ENCODE measurements at regions not wholly inside any gene's neighbourhood (a gene's known extent, or its start where the extent isn't known, plus 50 kb on each side); places are given as distances from the start of the nearest gene placed in this dataset.

DNA sequence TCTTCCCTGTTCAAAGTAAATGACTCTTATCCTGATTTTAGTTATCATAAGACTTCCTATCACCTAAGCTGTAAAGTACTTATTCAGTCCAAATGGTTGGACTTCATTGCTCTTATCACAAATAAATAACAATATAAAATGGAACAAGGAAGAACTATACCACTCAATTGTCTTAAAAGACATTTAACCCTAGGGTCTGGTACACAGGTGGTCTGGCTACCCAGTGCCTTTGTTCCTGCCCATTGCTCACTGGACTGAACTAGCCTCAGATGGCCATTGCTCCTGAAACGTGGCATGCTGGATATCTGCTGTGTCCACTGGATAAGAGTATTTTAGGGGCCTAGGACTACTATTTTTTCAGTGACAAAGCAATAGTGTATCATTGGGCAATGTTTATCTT lies 574.3 kb upstream of the CA10 start:
- Histone ChIP-seq H3K27me3 (ENCODE audit: insufficient read depth) (no peaks in the 10 kb centered on the region), H3K27ac (ENCODE audit: low read depth in 2 of 2, low read length in 1 of 2) (no peak overlapping the region), H2AFZ (ENCODE audit: low read depth) (no peak overlapping the region), H3K36me3 (replicated peaks in 1 of 2; ENCODE audit: control insufficient read depth in 1 of 2, insufficient read depth in 2 of 2, low read length in 1 of 2) (no peaks in the 10 kb centered on the region), H4K20me1 (ENCODE audit: insufficient read depth) (no peaks in the 10 kb centered on the region), H3F3A (replicated peaks; ENCODE audit: insufficient read depth) (no peaks in the 10 kb centered on the region), H3K9me2 (no peaks in the 10 kb centered on the region), H3K9me3 (no peaks in the 10 kb centered on the region), H3K9ac (no peak overlapping the region), H3K4me2 (no peak overlapping the region), H3K4me3 (ENCODE audit: low read depth in 2 of 2, low read length in 1 of 2) (no peak overlapping the region), H3K79me2 (ENCODE audit: insufficient read depth) (no peaks in the 10 kb centered on the region), H3K4me1 (ENCODE audit: control insufficient read depth in 1 of 2, insufficient read depth in 2 of 2, low read depth in 1 of 2, low read length in 1 of 2) (no peaks in the 10 kb centered on the region; a peak in 1 of 4 replicates)
- WGBS (ENCODE audit: low lambda C conversion rate), result 0% methylated on average over 1 of the region's 1 CpG
- ChIA-PET POLR2A (no interaction called here), CTCF (no interaction called here)
- DNase-seq, result no peak
- no peak for TF ChIP-seq JUND (IDR thresholded peaks at IDR 0.05)
- no peak for TF ChIP-seq RFX5 (IDR thresholded peaks at IDR 0.05; ENCODE audit: low read length)
- TF ChIP-seq SIN3A (IDR thresholded peaks at IDR 0.05; ENCODE audit: borderline replicate concordance, low read depth, low read length), result no peak
- TF ChIP-seq NRF1 (IDR thresholded peaks at IDR 0.05; ENCODE audit: low read depth, low read length), result no peak
- no peak for TF ChIP-seq TCF12 (IDR thresholded peaks at IDR 0.05)
- TF ChIP-seq, protein P1, sequence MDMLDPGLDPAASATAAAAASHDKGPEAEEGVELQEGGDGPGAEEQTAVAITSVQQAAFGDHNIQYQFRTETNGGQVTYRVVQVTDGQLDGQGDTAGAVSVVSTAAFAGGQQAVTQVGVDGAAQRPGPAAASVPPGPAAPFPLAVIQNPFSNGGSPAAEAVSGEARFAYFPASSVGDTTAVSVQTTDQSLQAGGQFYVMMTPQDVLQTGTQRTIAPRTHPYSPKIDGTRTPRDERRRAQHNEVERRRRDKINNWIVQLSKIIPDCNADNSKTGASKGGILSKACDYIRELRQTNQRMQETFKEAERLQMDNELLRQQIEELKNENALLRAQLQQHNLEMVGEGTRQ (IDR thresholded peaks at IDR 0.05; ENCODE audit: borderline replicate concordance, low read depth, low read length), result no peak
- TF ChIP-seq TAF1 (IDR thresholded peaks at IDR 0.05; ENCODE audit: borderline replicate concordance, low read depth, low read length), result no peak
- TF ChIP-seq MXI1 (IDR thresholded peaks at IDR 0.05; ENCODE audit: low read depth, low read length), result no peak
- TF ChIP-seq, protein P2, sequence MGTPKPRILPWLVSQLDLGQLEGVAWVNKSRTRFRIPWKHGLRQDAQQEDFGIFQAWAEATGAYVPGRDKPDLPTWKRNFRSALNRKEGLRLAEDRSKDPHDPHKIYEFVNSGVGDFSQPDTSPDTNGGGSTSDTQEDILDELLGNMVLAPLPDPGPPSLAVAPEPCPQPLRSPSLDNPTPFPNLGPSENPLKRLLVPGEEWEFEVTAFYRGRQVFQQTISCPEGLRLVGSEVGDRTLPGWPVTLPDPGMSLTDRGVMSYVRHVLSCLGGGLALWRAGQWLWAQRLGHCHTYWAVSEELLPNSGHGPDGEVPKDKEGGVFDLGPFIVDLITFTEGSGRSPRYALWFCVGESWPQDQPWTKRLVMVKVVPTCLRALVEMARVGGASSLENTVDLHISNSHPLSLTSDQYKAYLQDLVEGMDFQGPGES (IDR thresholded peaks at IDR 0.05; ENCODE audit: low read depth, low read length), result no peak
- no peak for TF ChIP-seq RCOR1 (IDR thresholded peaks at IDR 0.05; ENCODE audit: low read length)
- no peak for TF ChIP-seq NFIC (IDR thresholded peaks at IDR 0.05; ENCODE audit: borderline replicate concordance)
- no peak for TF ChIP-seq TEAD4 (IDR thresholded peaks at IDR 0.05; ENCODE audit: borderline replicate concordance, insufficient read depth)

DNA sequence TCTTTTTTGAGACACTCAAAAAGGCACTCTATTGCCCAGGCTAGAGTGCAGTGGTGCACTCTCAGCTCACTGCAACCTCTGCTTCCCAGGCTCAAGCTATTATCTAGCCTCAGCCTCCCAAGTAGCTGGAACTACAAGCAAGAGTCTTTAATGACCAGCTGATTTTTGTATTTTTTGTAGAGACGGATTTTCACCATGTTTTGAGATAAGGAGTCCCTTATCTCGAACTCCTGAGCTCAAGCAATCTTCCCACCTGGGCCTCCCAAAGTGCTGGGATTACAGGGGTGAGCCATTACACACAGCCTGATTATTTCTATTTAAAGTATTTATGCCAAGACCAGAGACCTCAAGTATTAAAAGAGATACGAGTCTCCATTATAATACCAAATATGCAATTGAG lies 566.1 kb upstream of the CA10 start:
- Histone ChIP-seq H3K27ac (ENCODE audit: low read depth in 2 of 2, low read length in 1 of 2) (no peak overlapping the region), H3K79me2 (ENCODE audit: insufficient read depth) (no peaks in the 10 kb centered on the region), H2AFZ (ENCODE audit: low read depth) (no peak overlapping the region), H3K9me3 (0 out of 2 replicates have a peak, but pooled peaks cover 5% of the 10 kb centered on the region), H3F3A (replicated peaks; ENCODE audit: insufficient read depth) (no peaks in the 10 kb centered on the region), H3K4me3 (ENCODE audit: low read depth in 2 of 2, low read length in 1 of 2) (no peak overlapping the region), H3K9ac (no peak overlapping the region), H3K9me2 (no peaks in the 10 kb centered on the region; the same call in 1 of the 2 replicates), H4K20me1 (ENCODE audit: insufficient read depth) (no peaks in the 10 kb centered on the region), H3K4me2 (no peak overlapping the region), H3K27me3 (ENCODE audit: insufficient read depth) (no peaks in the 10 kb centered on the region), H3K4me1 (ENCODE audit: control insufficient read depth in 1 of 2, insufficient read depth in 2 of 2, low read depth in 1 of 2, low read length in 1 of 2) (no peaks in the 10 kb centered on the region), H3K36me3 (replicated peaks in 1 of 2; ENCODE audit: control insufficient read depth in 1 of 2, insufficient read depth in 2 of 2, low read length in 1 of 2) (no peaks in the 10 kb centered on the region)
- ChIA-PET POLR2A (no interaction called here), CTCF (interaction anchor here (0.7 to 1.8 kb wide), 3 partner anchors 11 to 293 kb away, joined by 3 to 5 read pairs (median 3); no protein-coding TSS in a partner anchor)
- no peak for DNase-seq
- 15% methylated on average over 3 of the region's 3 CpGs for WGBS (ENCODE audit: low lambda C conversion rate)
- TF ChIP-seq MEF2A (IDR thresholded peaks at IDR 0.05; ENCODE audit: borderline replicate concordance, low read depth), result no peak
- TF ChIP-seq, protein P2 (IDR thresholded peaks at IDR 0.05; ENCODE audit: low read depth, low read length), result no peak
- no peak for TF ChIP-seq YY1 (IDR thresholded peaks at IDR 0.05; ENCODE audit: low read depth)
- no peak for TF ChIP-seq TAF1 (IDR thresholded peaks at IDR 0.05; ENCODE audit: borderline replicate concordance, low read depth, low read length)
- TF ChIP-seq, protein P3, sequence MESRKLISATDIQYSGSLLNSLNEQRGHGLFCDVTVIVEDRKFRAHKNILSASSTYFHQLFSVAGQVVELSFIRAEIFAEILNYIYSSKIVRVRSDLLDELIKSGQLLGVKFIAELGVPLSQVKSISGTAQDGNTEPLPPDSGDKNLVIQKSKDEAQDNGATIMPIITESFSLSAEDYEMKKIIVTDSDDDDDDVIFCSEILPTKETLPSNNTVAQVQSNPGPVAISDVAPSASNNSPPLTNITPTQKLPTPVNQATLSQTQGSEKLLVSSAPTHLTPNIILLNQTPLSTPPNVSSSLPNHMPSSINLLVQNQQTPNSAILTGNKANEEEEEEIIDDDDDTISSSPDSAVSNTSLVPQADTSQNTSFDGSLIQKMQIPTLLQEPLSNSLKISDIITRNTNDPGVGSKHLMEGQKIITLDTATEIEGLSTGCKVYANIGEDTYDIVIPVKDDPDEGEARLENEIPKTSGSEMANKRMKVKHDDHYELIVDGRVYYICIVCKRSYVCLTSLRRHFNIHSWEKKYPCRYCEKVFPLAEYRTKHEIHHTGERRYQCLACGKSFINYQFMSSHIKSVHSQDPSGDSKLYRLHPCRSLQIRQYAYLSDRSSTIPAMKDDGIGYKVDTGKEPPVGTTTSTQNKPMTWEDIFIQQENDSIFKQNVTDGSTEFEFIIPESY (IDR thresholded peaks at IDR 0.05; ENCODE audit: borderline replicate concordance, low read depth), result no peak
- no peak for TF ChIP-seq RAD21 (IDR thresholded peaks at IDR 0.05; ENCODE audit: low read length)
- TF ChIP-seq NFIC (IDR thresholded peaks at IDR 0.05; ENCODE audit: borderline replicate concordance), result no peak
- no peak for TF ChIP-seq SMC3 (IDR thresholded peaks at IDR 0.05; ENCODE audit: low read depth, low read length)
- TF ChIP-seq GATA2 (CRISPR knock-in tag; IDR thresholded peaks at IDR 0.05), result no peak
- TF ChIP-seq EZH2phosphoT487 (IDR thresholded peaks at IDR 0.05; ENCODE audit: borderline replicate concordance, low read depth), result no peak
- TF ChIP-seq GABPA (IDR thresholded peaks at IDR 0.05; ENCODE audit: low read depth), result no peak
- TF ChIP-seq RXRA (IDR thresholded peaks at IDR 0.05; ENCODE audit: borderline replicate concordance, low read depth), result no peak
- no peak for TF ChIP-seq RCOR1 (IDR thresholded peaks at IDR 0.05; ENCODE audit: low read length)
- TF ChIP-seq RFX5 (IDR thresholded peaks at IDR 0.05; ENCODE audit: low read length), result no peak
- no peak for TF ChIP-seq FOXM1 (IDR thresholded peaks at IDR 0.05; ENCODE audit: low read depth)
- TF ChIP-seq, protein P4, sequence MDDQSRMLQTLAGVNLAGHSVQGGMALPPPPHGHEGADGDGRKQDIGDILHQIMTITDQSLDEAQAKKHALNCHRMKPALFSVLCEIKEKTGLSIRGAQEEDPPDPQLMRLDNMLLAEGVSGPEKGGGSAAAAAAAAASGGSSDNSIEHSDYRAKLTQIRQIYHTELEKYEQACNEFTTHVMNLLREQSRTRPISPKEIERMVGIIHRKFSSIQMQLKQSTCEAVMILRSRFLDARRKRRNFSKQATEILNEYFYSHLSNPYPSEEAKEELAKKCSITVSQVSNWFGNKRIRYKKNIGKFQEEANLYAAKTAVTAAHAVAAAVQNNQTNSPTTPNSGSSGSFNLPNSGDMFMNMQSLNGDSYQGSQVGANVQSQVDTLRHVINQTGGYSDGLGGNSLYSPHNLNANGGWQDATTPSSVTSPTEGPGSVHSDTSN (IDR thresholded peaks at IDR 0.05), result no peak
- TF ChIP-seq SIN3A (IDR thresholded peaks at IDR 0.05; ENCODE audit: borderline replicate concordance, low read depth, low read length), result no peak
